Keratinocyte (primary cell): ENCODE measurements at regions not wholly inside any gene's neighbourhood (a gene's known extent, or its start where the extent isn't known, plus 50 kb on each side); places are given as distances from the start of the nearest gene placed in this dataset.

ENCODE experiments used
- DNase-seq: peaks from one replicate; pipeline ENCODE4 v3.0.0-alpha.2; 2011; ENCODE audit warnings: low read depth, missing footprints, low spot score
- FAIRE-seq: peaks from 2 replicates; lab custom pipeline; 2011; peaks lifted over from hg19 to GRCh38; lab: Jason Lieb, UNC
- H2AFZ ChIP-seq: 2 replicates; pipeline ENCODE4 v1.6.0; 2012; ENCODE audit warnings: low read length, control low read depth, inconsistent platforms; ENCODE audit not compliant: control insufficient read depth
- H3K27ac ChIP-seq: 2 replicates; pipeline ENCODE4 v1.5.1; 2011; ENCODE audit warnings: low read length; ENCODE audit not compliant: control insufficient read depth, insufficient read depth
- H3K27me3 ChIP-seq: 3 replicates; pipeline ENCODE4 v1.6.0; 2011; ENCODE audit warnings: low read length; ENCODE audit not compliant: control insufficient read depth, insufficient read depth; ENCODE audit errors: extremely low read depth
- H3K36me3 ChIP-seq, 2 experiments: 2 replicates in 1 of 2; 3 replicates in 1 of 2; pipeline ENCODE4 v1.5.1; 2011; ENCODE audit warnings: low read length in 2 of 2, mild to moderate bottlenecking in 1 of 2; ENCODE audit not compliant: control insufficient read depth in 2 of 2, insufficient read depth in 2 of 2; ENCODE audit errors: extremely low read depth in 1 of 2
- H3K4me1 ChIP-seq: 3 replicates; pipeline ENCODE4 v1.5.1; 2011; ENCODE audit warnings: low read length; ENCODE audit not compliant: control insufficient read depth, insufficient read depth; ENCODE audit errors: extremely low read depth
- H3K4me2 ChIP-seq: 3 replicates; pipeline ENCODE4 v1.6.0; 2011; ENCODE audit warnings: low read depth, low read length; ENCODE audit not compliant: control insufficient read depth, insufficient read depth; ENCODE audit errors: extremely low read depth
- H3K4me3 ChIP-seq, 3 experiments: fragments of 200-600 bp in 1 of 3; sonication (generic) in 1 of 3; 2 replicates in 2 of 3; 3 replicates in 1 of 3; pipeline ENCODE4 v1.5.1; 2011 to 2016; ENCODE audit warnings: low read length in 3 of 3, mild to moderate bottlenecking in 3 of 3, control low read depth in 2 of 3, inconsistent platforms in 1 of 3, low read depth in 1 of 3, mixed read lengths in 1 of 3, mixed run types in 1 of 3, moderate library complexity in 1 of 3; ENCODE audit not compliant: control insufficient read depth in 2 of 3, insufficient read depth in 2 of 3; ENCODE audit errors: extremely low read depth in 1 of 3
- H3K79me2 ChIP-seq: 2 replicates; pipeline ENCODE4 v1.6.0; 2012; ENCODE audit warnings: low read length; ENCODE audit not compliant: control insufficient read depth, insufficient read depth
- H3K9ac ChIP-seq: 3 replicates; pipeline ENCODE4 v1.6.0; 2011; ENCODE audit warnings: low read length; ENCODE audit not compliant: control insufficient read depth, insufficient read depth; ENCODE audit errors: extremely low read depth
- H3K9me1 ChIP-seq: 3 replicates; pipeline ENCODE4 v1.6.0; 2011; ENCODE audit warnings: low read length; ENCODE audit not compliant: control insufficient read depth, insufficient read depth; ENCODE audit errors: extremely low read depth
- H3K9me3 ChIP-seq: 2 replicates; pipeline ENCODE4 v1.5.1; 2012; ENCODE audit warnings: low read depth, low read length; ENCODE audit not compliant: control insufficient read depth
- H4K20me1 ChIP-seq: 3 replicates; pipeline ENCODE4 v1.6.0; 2011; ENCODE audit warnings: low read length; ENCODE audit not compliant: control insufficient read depth, insufficient read depth; ENCODE audit errors: extremely low read depth
- CTCF ChIP-seq, 3 experiments: IDR thresholded peaks in 1 of 3; conservative IDR thresholded peaks in 1 of 3; optimal IDR thresholded peaks in 1 of 3; 2 replicates in 2 of 3; 3 replicates in 1 of 3; pipeline versions ENCODE3 to v1.5.1; 2011; ENCODE audit warnings: low read length in 3 of 3, mild to moderate bottlenecking in 3 of 3, moderate library complexity in 2 of 3, control low read depth in 1 of 3, inconsistent platforms in 1 of 3; ENCODE audit not compliant: insufficient read depth in 2 of 3; ENCODE audit errors: extremely low read depth in 1 of 3
- EZH2 ChIP-seq: IDR thresholded peaks from one replicate; pipeline ENCODE4 v1.6.1; 2012; ENCODE audit warnings: inconsistent platforms, mild to moderate bottlenecking, low read length, moderate library complexity
- dilution Hi-C: fragments of 300-500 bp; cut with MboI; formaldehyde crosslinking; loops from one replicate; pipeline ENCODE4 v1.7.0; 2020; ENCODE audit warnings: low sequenced_read_pairs; ENCODE audit not compliant: extremely low pct_ligation_motif_present

- Histone ChIP-seq H3K79me2 (no peaks in the 10 kb centered on the region), H4K20me1 (no peaks in the 10 kb centered on the region), H3K4me1 (peaks cover 3% of the 10 kb centered on the region), H3K9me3 (no peaks in the 10 kb centered on the region), H3K36me3 (no peaks in the 10 kb centered on the region), H3K27ac (no peak overlapping the region), H3K9me1 (no peaks in the 10 kb centered on the region), H3K4me2 (no peak overlapping the region), H3K4me3 (no peak overlapping the region), H2AFZ (no peak overlapping the region), H3K27me3 (peaks cover 8% of the 10 kb centered on the region), H3K9ac (no peak overlapping the region)
- dilution Hi-C loops, result no loop called here
- DNase-seq, result no peak
- TF ChIP-seq EZH2 (no peak), CTCF (optimal IDR thresholded peaks at IDR 0.05 in 1 of 3, IDR thresholded peaks at IDR 0.05 in 1 of 3, conservative IDR thresholded peaks at IDR 0.05 in 1 of 3; ENCODE audit: extremely low read depth in 1 of 3, insufficient read depth in 2 of 3, low read length in 3 of 3) (no peak)
- no peak for FAIRE-seq
These were observed 94.0 kb downstream of the MCFD2 start for GRCh38 chr2:46821600-46821999.

- dilution Hi-C loops, result no loop called here
- H2AFZ ChIP-seq, result no peak overlapping the region
- H3K27me3 ChIP-seq, result peaks cover 8% of the 10 kb centered on the region
- no peaks in the 10 kb centered on the region for H3K9me3 ChIP-seq
- TF ChIP-seq CTCF (optimal IDR thresholded peaks at IDR 0.05 in 1 of 3, IDR thresholded peaks at IDR 0.05 in 1 of 3, conservative IDR thresholded peaks at IDR 0.05 in 1 of 3; ENCODE audit: extremely low read depth in 1 of 3, insufficient read depth in 2 of 3, low read length in 3 of 3) (no peak), EZH2 (no peak)
- H3K4me3 ChIP-seq, result no peak overlapping the region
- H4K20me1 ChIP-seq, result no peaks in the 10 kb centered on the region
- no peaks in the 10 kb centered on the region for H3K36me3 ChIP-seq
- H3K9me1 ChIP-seq, result no peaks in the 10 kb centered on the region
- FAIRE-seq (no peak), DNase-seq (no peak)
- no peaks in the 10 kb centered on the region for H3K4me1 ChIP-seq
- H3K4me2 ChIP-seq, result no peak overlapping the region
- no peaks in the 10 kb centered on the region for H3K79me2 ChIP-seq
- no peak overlapping the region for H3K27ac ChIP-seq
- no peak overlapping the region for H3K9ac ChIP-seq
These were observed 96.8 kb downstream of the MCFD2 start for GRCh38 chr2:46818819-46819218.
